RWPE1 (cell line): ENCODE measurements at regions not wholly inside any gene's neighbourhood (a gene's known extent, or its start where the extent isn't known, plus 50 kb on each side); places are given as distances from the start of the nearest gene placed in this dataset.
"Not testable (repeated sequence)": the region's sequence is repeated elsewhere in the genome, so short reads cannot be mapped to it uniquely, and the experiment has no call there.

Experiments used
- CTCF ChIA-PET: fragments of 350-600 bp; sonication (Branson Sonifier 250); formaldehyde crosslinking; extraction: SDS; loops from one replicate; lab custom pipeline; 2021; lab: Yijun Ruan, JAX
- POLR2A ChIA-PET: fragments of 400-600 bp; formaldehyde crosslinking; extraction: SDS; loops from one replicate; lab custom pipeline; 2020; ENCODE audit warnings: antibody characterized with exemption; ENCODE audit not compliant: low non-redundant PET; lab: Yijun Ruan, JAX
- DNase-seq: peaks from one replicate; pipeline ENCODE4 v3.0.0; 2012; ENCODE audit warnings: low spot score
- H3K27ac ChIP-seq: fragments of 450-650 bp; 2 replicates; pipeline ENCODE4 v1.5.1; 2017
- CTCF ChIP-seq: fragments of 450-650 bp; conservative IDR thresholded peaks from 2 replicates; pipeline ENCODE4 v1.5.1; 2017; ENCODE audit warnings: low read depth, mild to moderate bottlenecking

DNA sequence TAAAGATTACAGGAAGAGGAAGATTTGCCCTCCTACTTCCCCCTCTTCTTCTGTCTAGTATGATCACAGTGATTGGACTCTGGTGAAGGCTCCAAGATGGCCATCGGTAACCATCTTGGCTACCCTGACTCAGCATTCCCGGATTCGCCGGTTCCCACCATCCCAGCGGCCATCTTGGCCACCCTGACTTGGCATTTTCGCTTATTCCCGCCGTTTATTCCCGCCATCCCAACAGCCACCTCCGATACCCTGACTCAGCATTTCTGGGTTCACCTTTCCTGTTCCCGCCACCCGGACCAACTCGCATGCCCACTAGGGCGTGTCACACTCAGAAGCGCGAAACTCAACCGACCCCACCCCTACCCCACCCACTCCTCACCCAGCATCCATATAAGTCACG, 95.4 kb upstream of the GRIN2A start:
- ChIA-PET POLR2A (no interaction called here), CTCF (no interaction called here)
- no peak for TF ChIP-seq CTCF
- H3K27ac ChIP-seq = no peak overlapping the region
- no peak for DNase-seq

GRCh38 chr16:10280262-10281170, 98.3 kb upstream of the GRIN2A start:
- no peak for DNase-seq
- ChIA-PET CTCF (no interaction called here), POLR2A (no interaction called here)
- no peak for TF ChIP-seq CTCF
- H3K27ac ChIP-seq = no peak overlapping the region

DNA sequence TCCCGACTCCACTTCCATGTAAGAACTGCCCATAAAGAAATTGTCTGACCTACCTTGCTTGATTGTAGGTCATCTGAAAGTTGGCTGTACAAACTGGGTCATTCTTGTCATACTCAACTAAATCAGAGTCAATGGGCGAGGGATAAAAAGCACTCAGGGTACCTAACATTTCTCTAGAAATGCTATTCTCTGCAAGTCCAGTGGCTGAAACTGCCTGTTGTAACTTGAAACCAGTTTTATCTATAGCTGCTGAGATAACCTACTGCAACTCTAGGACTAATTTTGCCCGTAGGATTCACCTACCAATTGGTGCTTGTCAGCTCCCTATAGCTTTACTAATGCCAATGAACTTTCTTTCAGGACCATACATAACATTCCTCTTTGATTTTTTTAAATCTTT, 100.1 kb upstream of the GRIN2A start:
- no peak for DNase-seq
- CTCF ChIA-PET = no interaction called here
- no peak for TF ChIP-seq CTCF
- POLR2A ChIA-PET = no interaction called here
- H3K27ac ChIP-seq = no peak overlapping the region

GRCh38 chr16:10283246-10283645, 101.0 kb upstream of the GRIN2A start:
- H3K27ac ChIP-seq, POLR2A ChIA-PET, DNase-seq, CTCF ChIA-PET: not testable (repeated sequence)

DNA sequence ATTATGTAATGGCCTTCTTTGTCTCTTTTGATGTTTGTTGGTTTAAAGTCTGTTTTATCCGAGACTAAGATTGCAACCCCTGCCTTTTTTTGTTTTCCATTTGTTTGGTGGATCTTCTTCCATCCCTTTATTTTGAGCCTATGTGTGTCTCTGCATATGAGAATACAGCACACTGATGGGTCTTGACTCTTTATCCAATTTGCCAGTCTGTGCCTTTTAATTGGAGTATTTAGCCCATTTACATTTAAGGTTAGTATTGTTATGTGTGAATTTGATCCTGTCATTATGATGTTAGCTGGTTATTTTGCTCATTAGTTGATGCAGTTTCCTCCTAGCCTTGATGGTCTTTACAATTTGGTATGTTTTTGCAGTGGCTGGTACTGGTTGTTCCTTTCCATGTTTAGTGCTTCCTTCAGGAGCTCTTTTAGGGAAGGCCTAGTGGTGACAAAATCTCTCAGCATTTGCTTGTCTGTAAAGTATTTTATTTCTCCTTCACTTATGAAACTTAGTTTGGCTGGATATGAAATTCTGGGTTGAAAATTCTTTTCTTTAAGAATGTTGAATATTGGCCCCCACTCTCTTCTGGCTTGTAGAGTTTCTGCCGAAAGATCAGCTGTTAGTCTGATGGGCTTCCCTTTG, 95.3 kb upstream of the ATF7IP2 start:
- DNase-seq, POLR2A ChIA-PET, CTCF ChIA-PET, H3K27ac ChIP-seq: not testable (repeated sequence)

- H3K27ac ChIP-seq, CTCF ChIA-PET, DNase-seq, POLR2A ChIA-PET: not testable (repeated sequence)
These were observed 93.7 kb upstream of the ATF7IP2 start for GRCh38 chr16:10292197-10292596.

DNA sequence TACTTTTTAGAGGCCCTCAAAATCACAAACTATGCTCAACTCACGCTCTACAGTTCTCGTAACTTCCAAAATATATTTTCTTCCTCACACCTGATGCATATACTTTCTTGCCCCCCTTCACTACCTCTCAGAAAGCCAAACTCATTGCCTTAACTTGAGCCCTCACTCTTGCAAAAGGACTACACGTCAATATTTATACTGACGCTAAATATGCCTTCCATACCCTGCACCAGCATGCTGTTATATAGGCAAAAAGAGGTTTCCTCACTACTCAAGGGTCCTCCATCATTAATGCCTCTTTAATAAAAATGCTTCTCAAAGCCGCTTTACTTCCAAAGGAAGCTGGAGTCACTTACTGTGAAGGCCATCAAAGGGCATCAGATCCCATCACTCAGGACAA, 92.9 kb upstream of the ATF7IP2 start:
- DNase-seq, POLR2A ChIA-PET, H3K27ac ChIP-seq, CTCF ChIA-PET: not testable (repeated sequence)

DNA sequence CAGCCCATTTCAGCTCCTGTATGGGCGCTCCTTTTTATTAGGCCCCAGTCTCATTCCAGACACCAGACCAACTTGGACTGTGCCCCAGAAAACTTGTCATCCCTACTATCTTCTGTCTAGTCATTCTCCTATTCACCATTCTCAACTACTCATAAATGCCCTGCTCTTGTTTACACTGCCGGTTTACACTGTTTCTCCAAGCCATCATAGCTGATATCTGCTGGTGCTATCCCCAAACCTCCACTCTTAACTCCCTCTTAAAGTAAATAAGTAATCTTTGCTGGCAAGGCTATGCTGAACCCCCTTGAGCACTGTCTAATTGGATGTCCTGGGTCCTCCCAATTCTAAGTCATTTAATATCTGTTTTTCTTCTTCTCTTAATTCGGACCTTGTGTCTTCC, 91.7 kb upstream of the ATF7IP2 start:
- CTCF ChIA-PET, POLR2A ChIA-PET, H3K27ac ChIP-seq, DNase-seq: not testable (repeated sequence)

GRCh38 chr16:10296956-10297340, 88.9 kb upstream of the ATF7IP2 start:
- CTCF ChIA-PET = no interaction called here
- H3K27ac ChIP-seq = no peak overlapping the region
- no peak for DNase-seq
- no peak for TF ChIP-seq CTCF
- POLR2A ChIA-PET = no interaction called here
